PC-3 (cell line): ENCODE measurements at regions not wholly inside any gene's neighbourhood (a gene's known extent, or its start where the extent isn't known, plus 50 kb on each side); places are given as distances from the start of the nearest gene placed in this dataset.

Experiments
- EZH2 ChIP-seq: fragments of 300-600 bp; sonication (generic); IDR thresholded peaks from one replicate; pipeline ENCODE4 v1.6.1; 2017; ENCODE audit warnings: antibody characterized with exemption, mild to moderate bottlenecking, low read length; ENCODE audit not compliant: unreplicated experiment
- TF ChIP-seq, protein P1 (sequence below): fragments of 300-600 bp; sonication (generic); conservative IDR thresholded peaks from 2 replicates; pipeline ENCODE4 v1.5.1; 2017; ENCODE audit warnings: antibody characterized with exemption, low read depth, mild to moderate bottlenecking, low read length

DNA sequence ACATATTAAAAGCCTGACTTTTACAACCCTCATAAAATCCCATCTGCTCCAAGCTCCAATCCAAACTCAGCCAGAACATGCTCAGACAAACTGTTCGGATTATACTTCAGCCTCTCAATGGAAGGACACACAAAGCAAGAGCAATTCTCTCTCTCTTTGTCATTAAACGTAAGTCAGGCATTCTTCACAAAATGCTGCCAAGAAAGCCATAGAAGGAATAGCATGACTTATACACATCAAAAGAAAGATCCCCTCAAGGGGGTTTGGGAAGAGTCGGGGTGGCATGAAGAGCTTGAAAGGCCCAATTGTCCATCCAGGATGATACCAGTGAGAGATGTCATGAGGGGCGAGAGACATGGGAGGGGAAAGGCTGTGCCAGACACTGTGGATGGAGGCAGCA is 268.9 kb downstream of the PREX1 start:
- TF ChIP-seq, protein P1, sequence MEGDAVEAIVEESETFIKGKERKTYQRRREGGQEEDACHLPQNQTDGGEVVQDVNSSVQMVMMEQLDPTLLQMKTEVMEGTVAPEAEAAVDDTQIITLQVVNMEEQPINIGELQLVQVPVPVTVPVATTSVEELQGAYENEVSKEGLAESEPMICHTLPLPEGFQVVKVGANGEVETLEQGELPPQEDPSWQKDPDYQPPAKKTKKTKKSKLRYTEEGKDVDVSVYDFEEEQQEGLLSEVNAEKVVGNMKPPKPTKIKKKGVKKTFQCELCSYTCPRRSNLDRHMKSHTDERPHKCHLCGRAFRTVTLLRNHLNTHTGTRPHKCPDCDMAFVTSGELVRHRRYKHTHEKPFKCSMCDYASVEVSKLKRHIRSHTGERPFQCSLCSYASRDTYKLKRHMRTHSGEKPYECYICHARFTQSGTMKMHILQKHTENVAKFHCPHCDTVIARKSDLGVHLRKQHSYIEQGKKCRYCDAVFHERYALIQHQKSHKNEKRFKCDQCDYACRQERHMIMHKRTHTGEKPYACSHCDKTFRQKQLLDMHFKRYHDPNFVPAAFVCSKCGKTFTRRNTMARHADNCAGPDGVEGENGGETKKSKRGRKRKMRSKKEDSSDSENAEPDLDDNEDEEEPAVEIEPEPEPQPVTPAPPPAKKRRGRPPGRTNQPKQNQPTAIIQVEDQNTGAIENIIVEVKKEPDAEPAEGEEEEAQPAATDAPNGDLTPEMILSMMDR, result no peak
- TF ChIP-seq EZH2, result no peak
